ENCODE measurements at regions not wholly inside any gene's neighbourhood (a gene's known extent, or its start where the extent isn't known, plus 50 kb on each side); places are given as distances from the start of the nearest gene placed in this dataset.
"Not testable (repeated sequence)": the region's sequence is repeated elsewhere in the genome, so short reads cannot be mapped to it uniquely, and the experiment has no call there.

GRCh38 chr7:76862241-76862640 lies 169.9 kb downstream of the SPDYE17 start:
- H3K27ac ChIP-seq (ENCODE audit: low read depth in 1 of 2, low read length in 1 of 2); H3K4me3 ChIP-seq (ENCODE audit: low read length in 2 of 2); H3K36me3 ChIP-seq (ENCODE audit: control insufficient read depth in 2 of 2, insufficient read depth in 2 of 2, low read length in 1 of 2); H3K9me3 ChIP-seq (ENCODE audit: control insufficient read depth in 2 of 2, insufficient read depth in 1 of 2, low read length in 1 of 2); DNase-seq (ENCODE audit: low read depth in 6 of 9, low spot score in 9 of 9); H3K27me3 ChIP-seq (ENCODE audit: control insufficient read depth in 2 of 2, insufficient read depth in 1 of 2, low read length in 1 of 2); H3K4me1 ChIP-seq (ENCODE audit: control insufficient read depth in 2 of 2, insufficient read depth in 2 of 2, low read length in 2 of 2): not testable (repeated sequence)

GRCh38 chr7:76859933-76860332 lies 172.2 kb downstream of the SPDYE17 start:
- H3K4me3 ChIP-seq (ENCODE audit: low read length in 2 of 2); H3K36me3 ChIP-seq (ENCODE audit: control insufficient read depth in 2 of 2, insufficient read depth in 2 of 2, low read length in 1 of 2); H3K4me1 ChIP-seq (ENCODE audit: control insufficient read depth in 2 of 2, insufficient read depth in 2 of 2, low read length in 2 of 2); DNase-seq (ENCODE audit: low read depth in 6 of 9, low spot score in 9 of 9); H3K27me3 ChIP-seq (ENCODE audit: control insufficient read depth in 2 of 2, insufficient read depth in 1 of 2, low read length in 1 of 2); H3K9me3 ChIP-seq (ENCODE audit: control insufficient read depth in 2 of 2, insufficient read depth in 1 of 2, low read length in 1 of 2); H3K27ac ChIP-seq (ENCODE audit: low read depth in 1 of 2, low read length in 1 of 2): not testable (repeated sequence)
- WGBS = 87% methylated on average over 5 of the region's 5 CpGs

- H3K27ac ChIP-seq (ENCODE audit: low read depth in 1 of 2, low read length in 1 of 2); DNase-seq (ENCODE audit: low read depth in 6 of 9, low spot score in 9 of 9); H3K4me1 ChIP-seq (ENCODE audit: control insufficient read depth in 2 of 2, insufficient read depth in 2 of 2, low read length in 2 of 2); H3K9me3 ChIP-seq (ENCODE audit: control insufficient read depth in 2 of 2, insufficient read depth in 1 of 2, low read length in 1 of 2); H3K4me3 ChIP-seq (ENCODE audit: low read length in 2 of 2); H3K36me3 ChIP-seq (ENCODE audit: control insufficient read depth in 2 of 2, insufficient read depth in 2 of 2, low read length in 1 of 2); H3K27me3 ChIP-seq (ENCODE audit: control insufficient read depth in 2 of 2, insufficient read depth in 1 of 2, low read length in 1 of 2): not testable (repeated sequence)
Measured at GRCh38 chr7:76854631-76855030, 177.5 kb downstream of the SPDYE17 start.

GRCh38 chr7:76852787-76853584 lies 179.2 kb downstream of the SPDYE17 start:
- not testable (repeated sequence) for H3K4me3 ChIP-seq (ENCODE audit: low read length in 2 of 2); H3K27ac ChIP-seq (ENCODE audit: low read depth in 1 of 2, low read length in 1 of 2); DNase-seq (ENCODE audit: low read depth in 6 of 9, low spot score in 9 of 9); H3K36me3 ChIP-seq (ENCODE audit: control insufficient read depth in 2 of 2, insufficient read depth in 2 of 2, low read length in 1 of 2); H3K9me3 ChIP-seq (ENCODE audit: control insufficient read depth in 2 of 2, insufficient read depth in 1 of 2, low read length in 1 of 2); H3K4me1 ChIP-seq (ENCODE audit: control insufficient read depth in 2 of 2, insufficient read depth in 2 of 2, low read length in 2 of 2); H3K27me3 ChIP-seq (ENCODE audit: control insufficient read depth in 2 of 2, insufficient read depth in 1 of 2, low read length in 1 of 2)
- 69% methylated on average over 6 of the region's 6 CpGs for WGBS

- H3K9me3 ChIP-seq (ENCODE audit: control insufficient read depth in 2 of 2, insufficient read depth in 1 of 2, low read length in 1 of 2); H3K27ac ChIP-seq (ENCODE audit: low read depth in 1 of 2, low read length in 1 of 2); H3K27me3 ChIP-seq (ENCODE audit: control insufficient read depth in 2 of 2, insufficient read depth in 1 of 2, low read length in 1 of 2); H3K4me1 ChIP-seq (ENCODE audit: control insufficient read depth in 2 of 2, insufficient read depth in 2 of 2, low read length in 2 of 2); DNase-seq (ENCODE audit: low read depth in 6 of 9, low spot score in 9 of 9); H3K4me3 ChIP-seq (ENCODE audit: low read length in 2 of 2); H3K36me3 ChIP-seq (ENCODE audit: control insufficient read depth in 2 of 2, insufficient read depth in 2 of 2, low read length in 1 of 2): not testable (repeated sequence)
- WGBS = no CpG with 5 or more reads among the region's 1 CpG
Measured at GRCh38 chr7:76852362-76852761, 179.8 kb downstream of the SPDYE17 start.

GRCh38 chr7:76851617-76852016 lies 180.5 kb downstream of the SPDYE17 start:
- not testable (repeated sequence) for H3K36me3 ChIP-seq (ENCODE audit: control insufficient read depth in 2 of 2, insufficient read depth in 2 of 2, low read length in 1 of 2); DNase-seq (ENCODE audit: low read depth in 6 of 9, low spot score in 9 of 9); H3K27me3 ChIP-seq (ENCODE audit: control insufficient read depth in 2 of 2, insufficient read depth in 1 of 2, low read length in 1 of 2); H3K9me3 ChIP-seq (ENCODE audit: control insufficient read depth in 2 of 2, insufficient read depth in 1 of 2, low read length in 1 of 2); H3K4me1 ChIP-seq (ENCODE audit: control insufficient read depth in 2 of 2, insufficient read depth in 2 of 2, low read length in 2 of 2); H3K27ac ChIP-seq (ENCODE audit: low read depth in 1 of 2, low read length in 1 of 2); H3K4me3 ChIP-seq (ENCODE audit: low read length in 2 of 2)
- 90% methylated on average over 4 of the region's 5 CpGs for WGBS

- not testable (repeated sequence) for H3K27me3 ChIP-seq (ENCODE audit: control insufficient read depth in 2 of 2, insufficient read depth in 1 of 2, low read length in 1 of 2); H3K9me3 ChIP-seq (ENCODE audit: control insufficient read depth in 2 of 2, insufficient read depth in 1 of 2, low read length in 1 of 2); DNase-seq (ENCODE audit: low read depth in 6 of 9, low spot score in 9 of 9); H3K4me3 ChIP-seq (ENCODE audit: low read length in 2 of 2); H3K27ac ChIP-seq (ENCODE audit: low read depth in 1 of 2, low read length in 1 of 2); H3K4me1 ChIP-seq (ENCODE audit: control insufficient read depth in 2 of 2, insufficient read depth in 2 of 2, low read length in 2 of 2); H3K36me3 ChIP-seq (ENCODE audit: control insufficient read depth in 2 of 2, insufficient read depth in 2 of 2, low read length in 1 of 2)
- WGBS = 94% methylated on average over 2 of the region's 2 CpGs
Measured at GRCh38 chr7:76849887-76850563, 182.1 kb downstream of the SPDYE17 start.

GRCh38 chr7:76839879-76840278 lies 192.3 kb downstream of the SPDYE17 start:
- H3K27ac ChIP-seq (ENCODE audit: low read depth in 1 of 2, low read length in 1 of 2); DNase-seq (ENCODE audit: low read depth in 6 of 9, low spot score in 9 of 9); H3K27me3 ChIP-seq (ENCODE audit: control insufficient read depth in 2 of 2, insufficient read depth in 1 of 2, low read length in 1 of 2); H3K36me3 ChIP-seq (ENCODE audit: control insufficient read depth in 2 of 2, insufficient read depth in 2 of 2, low read length in 1 of 2); H3K4me1 ChIP-seq (ENCODE audit: control insufficient read depth in 2 of 2, insufficient read depth in 2 of 2, low read length in 2 of 2); H3K4me3 ChIP-seq (ENCODE audit: low read length in 2 of 2); H3K9me3 ChIP-seq (ENCODE audit: control insufficient read depth in 2 of 2, insufficient read depth in 1 of 2, low read length in 1 of 2): not testable (repeated sequence)
- 80% methylated on average over 3 of the region's 3 CpGs for WGBS

- not testable (repeated sequence) for H3K9me3 ChIP-seq (ENCODE audit: control insufficient read depth in 2 of 2, insufficient read depth in 1 of 2, low read length in 1 of 2); H3K36me3 ChIP-seq (ENCODE audit: control insufficient read depth in 2 of 2, insufficient read depth in 2 of 2, low read length in 1 of 2); H3K4me1 ChIP-seq (ENCODE audit: control insufficient read depth in 2 of 2, insufficient read depth in 2 of 2, low read length in 2 of 2); DNase-seq (ENCODE audit: low read depth in 6 of 9, low spot score in 9 of 9); H3K27ac ChIP-seq (ENCODE audit: low read depth in 1 of 2, low read length in 1 of 2); H3K4me3 ChIP-seq (ENCODE audit: low read length in 2 of 2); H3K27me3 ChIP-seq (ENCODE audit: control insufficient read depth in 2 of 2, insufficient read depth in 1 of 2, low read length in 1 of 2)
- 96% methylated on average over 1 of the region's 1 CpG for WGBS
Measured at GRCh38 chr7:76839214-76839613, 192.9 kb downstream of the SPDYE17 start.

Measured in thymus (tissue), 11 donors.